Hematopoietic multipotent progenitor cell (in vitro differentiated cells): ENCODE measurements at regions not wholly inside any gene's neighbourhood (a gene's known extent, or its start where the extent isn't known, plus 50 kb on each side); places are given as distances from the start of the nearest gene placed in this dataset.

ENCODE experiments used
- DNase-seq, 3 donors: peaks; one replicate each; pipeline ENCODE4 v3.0.0-alpha.2; 2011 to 2015; ENCODE audit warnings: low read depth in 2 of 3, low spot score in 2 of 3

DNA sequence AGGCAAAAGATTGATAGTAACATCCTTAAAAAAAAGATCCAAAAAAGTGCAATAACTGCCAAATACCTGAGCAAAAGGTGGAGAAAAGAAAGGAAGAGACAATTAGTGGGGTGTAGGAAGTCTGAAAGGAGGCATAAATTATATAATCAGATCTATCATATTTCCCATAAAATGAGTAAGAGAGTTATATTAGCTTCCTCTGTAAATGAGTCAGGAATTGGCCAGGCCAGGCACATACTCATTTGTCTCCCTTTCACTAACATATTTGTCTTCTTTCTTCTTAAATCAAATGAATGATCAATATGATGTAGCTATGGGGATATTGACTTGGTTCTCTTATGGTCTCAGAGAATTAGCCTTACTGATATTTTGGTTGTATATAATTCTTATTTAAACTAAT is 292.3 kb upstream of the CADM2 start:
- no peak for DNase-seq

DNA sequence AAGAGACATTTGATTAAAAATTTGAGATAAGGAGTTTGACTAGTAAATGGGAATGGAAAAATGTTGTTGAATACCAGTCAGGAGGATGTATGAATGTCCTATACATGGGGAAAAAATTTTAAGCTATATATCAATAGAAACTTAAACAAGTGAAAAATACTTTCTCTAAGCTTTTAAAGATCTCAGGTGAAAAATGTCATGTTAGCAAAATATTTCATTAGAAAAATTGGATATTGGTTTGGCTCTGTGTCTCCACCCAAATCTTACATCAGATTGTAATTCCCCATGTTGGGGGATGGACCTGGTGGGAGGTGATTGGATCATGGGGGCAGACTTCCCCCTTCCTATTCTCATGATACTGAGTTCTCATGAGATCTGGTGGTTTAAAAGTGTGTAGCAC is 279.6 kb upstream of the CADM2 start:
- no peak for DNase-seq

DNA sequence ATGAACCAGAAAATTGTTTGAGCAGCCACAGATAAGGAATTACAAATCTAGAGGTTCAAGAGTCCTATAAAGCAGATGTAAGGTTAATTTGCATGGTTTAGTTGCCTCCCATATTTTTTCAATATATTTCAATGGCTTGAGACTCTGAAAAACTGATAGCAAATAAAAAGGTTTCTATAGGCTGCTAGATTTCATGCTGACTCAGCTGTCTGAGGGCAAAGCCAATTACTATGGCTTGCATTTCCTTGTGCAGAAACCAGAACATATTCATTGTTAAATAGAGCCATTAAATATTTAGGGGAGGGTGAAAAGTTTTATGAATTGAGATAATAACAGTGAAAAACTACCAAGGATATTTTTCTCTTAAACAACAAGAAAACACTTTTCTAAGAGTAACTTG is 278.1 kb upstream of the CADM2 start:
- DNase-seq = no peak

DNA sequence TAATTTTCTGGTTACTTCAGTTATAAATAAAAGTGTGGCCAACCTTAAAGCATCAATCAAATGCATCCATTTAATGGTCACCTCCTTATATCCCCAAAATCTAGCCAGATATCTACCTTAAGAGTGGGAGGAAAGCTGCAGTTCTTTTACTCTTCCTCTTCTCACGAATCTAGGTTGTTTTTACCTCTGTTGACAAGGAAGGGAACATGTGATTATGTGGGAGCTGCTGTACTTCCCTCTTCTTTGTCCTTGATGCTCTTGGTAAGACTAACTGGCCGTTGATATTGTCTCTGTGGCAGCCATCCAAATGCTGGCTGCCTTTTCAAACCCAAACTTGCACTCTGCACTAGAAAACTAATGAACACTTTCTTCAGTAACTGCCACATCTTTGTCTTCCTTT is 275.3 kb upstream of the CADM2 start:
- DNase-seq = no peak

DNA sequence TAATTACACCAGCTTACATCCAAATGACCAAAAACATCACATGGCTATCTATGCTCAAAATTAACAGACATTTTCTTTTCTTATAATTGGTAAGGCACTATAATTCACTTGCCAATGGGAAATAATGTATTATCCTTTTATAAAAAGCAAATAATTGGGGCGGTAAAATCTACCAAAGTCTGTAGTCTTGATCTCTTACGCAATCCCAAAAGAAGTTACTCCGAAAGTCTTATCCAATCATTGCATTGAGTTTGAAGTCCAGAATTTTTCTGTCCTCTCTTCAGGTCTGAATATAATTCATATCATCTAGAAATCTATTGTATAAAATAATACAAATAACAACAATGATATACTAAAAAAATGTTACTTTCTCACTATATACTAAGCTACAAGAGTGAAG is 273.3 kb upstream of the CADM2 start:
- no peak for DNase-seq

DNA sequence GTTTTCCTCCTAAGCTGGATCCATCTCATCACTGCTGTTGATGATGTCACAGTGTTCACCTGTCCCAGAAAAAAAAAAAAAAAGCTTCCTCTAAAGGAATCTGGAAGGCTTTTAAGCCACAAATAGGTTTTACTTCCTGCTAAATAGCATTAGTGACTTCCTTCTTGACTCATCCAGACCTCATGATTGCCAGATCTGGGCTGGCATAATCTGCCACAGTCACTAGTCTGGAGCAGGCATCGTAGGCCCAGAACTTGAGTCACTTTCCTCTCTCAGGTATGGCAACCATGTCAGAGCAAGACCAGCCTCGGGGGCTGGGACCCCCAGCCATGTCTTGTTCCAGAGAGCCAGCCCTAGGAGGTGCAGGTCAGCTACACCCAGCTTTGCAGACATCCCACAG is 266.5 kb upstream of the CADM2 start:
- DNase-seq = no peak

DNA sequence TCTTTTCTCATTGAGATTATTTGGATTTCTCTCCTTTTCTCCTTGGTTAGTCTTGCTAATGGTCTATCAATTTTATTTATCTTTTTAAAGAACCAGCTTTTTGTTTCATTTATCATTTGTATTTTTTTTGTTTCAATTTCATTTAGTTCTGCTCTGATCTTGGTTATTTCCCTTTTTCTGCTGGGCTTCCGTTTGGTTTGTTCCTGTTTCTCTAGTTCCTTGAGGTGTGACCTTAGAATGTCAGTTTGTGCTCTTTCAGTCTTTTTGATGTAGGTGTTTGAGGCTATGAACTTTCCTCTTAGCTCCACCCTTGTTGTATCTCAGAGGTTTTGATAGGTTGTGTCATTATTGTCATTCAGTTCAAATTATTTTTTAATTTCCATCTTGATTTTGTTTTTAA is 248.5 kb upstream of the CADM2 start:
- DNase-seq = peak in 2 of 3 donors; percentile 3 to 50

DNA sequence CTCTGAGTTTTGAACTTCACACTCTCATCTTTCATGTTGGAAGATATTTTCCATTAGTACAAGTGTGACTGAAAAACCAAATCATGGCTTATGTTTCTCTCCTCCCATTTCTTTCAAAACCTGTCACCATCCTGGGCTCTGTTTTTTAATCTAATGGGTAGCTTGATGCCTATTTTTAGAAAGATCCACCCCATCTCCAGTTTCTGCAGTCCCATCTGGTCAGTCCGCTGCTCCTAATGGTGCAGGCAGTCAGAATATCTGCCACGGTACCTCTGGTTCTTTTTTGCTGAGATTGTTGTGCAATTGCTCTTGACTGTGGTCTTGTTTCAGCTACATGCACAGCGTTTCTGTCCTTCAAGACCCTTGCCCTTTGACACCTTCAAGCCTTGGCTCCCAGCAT is 240.9 kb upstream of the CADM2 start:
- no peak for DNase-seq

DNA sequence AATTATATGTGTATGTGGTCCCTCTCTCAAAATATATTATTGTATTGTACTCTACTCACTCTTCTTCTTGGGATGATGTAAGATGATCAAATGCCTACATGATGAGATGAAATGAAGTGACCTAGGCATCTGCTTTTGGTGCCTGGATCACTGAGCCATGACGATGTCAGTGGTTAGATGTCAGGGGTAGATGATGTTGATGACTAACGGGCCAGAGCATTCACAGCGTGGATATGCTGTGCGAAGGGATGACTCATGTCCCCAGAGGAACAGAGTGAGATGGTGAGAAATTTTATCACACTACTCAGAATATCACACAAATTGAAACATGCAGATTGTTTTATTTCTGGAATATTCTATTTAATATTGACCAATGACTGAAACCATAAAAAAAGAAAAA is 233.9 kb upstream of the CADM2 start:
- DNase-seq = no peak

DNA sequence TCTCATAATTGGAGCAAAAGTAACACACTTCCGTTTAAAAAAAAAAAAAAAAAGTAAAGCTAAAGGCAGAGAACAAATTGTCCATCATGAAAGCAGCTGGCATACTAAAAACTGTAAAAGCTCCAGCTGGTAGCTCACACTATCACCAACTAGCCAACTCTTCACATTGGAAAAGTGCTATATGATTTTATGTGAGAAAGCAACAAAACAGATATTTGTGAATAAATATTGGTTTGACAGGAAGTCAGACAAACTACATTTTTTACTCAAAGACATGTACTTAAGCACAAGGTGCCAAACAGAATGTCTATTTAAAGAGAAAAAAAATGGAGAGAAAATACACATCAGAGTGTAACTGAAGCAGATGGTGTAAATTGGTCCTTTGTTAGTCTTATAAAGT is 231.2 kb upstream of the CADM2 start:
- no peak for DNase-seq

DNA sequence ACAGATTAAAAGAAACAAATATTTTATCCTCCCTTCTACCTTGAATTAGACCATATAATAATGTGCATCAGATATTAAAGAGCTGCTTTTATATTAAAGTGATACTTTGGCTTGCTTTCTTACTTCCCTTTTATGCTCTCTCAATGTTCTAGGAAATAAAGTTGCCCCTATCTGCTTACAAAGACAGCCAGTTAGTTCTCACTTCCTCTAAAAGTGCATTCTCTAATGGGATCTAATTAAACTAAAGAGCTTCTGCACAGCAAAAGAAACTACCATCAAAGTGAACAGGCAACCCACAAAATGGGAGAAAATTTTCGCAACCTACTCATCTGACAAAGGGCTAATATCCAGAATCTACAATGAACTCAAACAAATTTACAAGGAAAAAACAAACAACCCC is 224.1 kb upstream of the CADM2 start:
- peak in 1 of 3 donors; percentile 4 for DNase-seq

DNA sequence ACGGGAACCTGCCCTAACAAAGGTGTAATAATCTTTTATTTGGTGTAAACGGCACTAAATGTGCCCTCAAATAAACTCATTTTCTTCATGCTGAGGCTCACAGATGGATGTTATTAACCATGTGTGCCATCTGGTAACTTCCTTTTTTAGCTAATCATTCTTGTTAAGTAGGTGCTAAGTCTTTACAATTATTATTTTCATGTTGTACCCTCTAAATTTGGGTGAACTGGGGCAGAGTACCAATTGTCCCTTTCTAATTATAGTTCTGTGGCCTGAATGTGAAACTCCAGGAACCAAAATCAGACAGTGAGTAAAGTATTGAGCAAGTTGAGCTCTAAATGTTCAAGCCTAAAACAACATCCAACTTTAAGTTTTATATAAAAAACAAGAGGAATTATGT is 220.7 kb upstream of the CADM2 start:
- DNase-seq = no peak

DNA sequence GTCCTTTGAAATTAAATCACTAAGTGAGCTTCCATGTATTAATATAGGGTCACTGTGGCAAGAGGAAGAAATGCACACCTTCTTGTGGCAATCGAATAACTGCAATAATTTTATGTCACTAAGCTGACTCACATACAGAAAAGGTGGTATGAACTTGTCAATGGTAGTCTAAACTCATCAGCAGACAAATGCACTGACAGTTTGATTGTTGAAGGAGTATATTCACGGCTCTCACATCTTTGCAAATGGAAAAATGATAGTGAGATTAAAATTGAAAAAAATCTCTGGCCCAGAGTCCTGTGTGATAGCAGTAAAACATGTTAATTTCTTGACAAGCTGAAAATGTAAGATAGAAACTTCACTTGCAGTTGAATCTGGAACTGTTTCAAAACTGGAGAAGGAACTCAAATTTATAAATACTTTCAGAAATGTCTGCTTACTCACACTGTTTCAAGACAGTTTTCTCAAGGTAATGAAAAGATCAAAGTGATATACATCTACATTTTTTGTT is 215.8 kb upstream of the CADM2 start:
- no peak for DNase-seq

DNA sequence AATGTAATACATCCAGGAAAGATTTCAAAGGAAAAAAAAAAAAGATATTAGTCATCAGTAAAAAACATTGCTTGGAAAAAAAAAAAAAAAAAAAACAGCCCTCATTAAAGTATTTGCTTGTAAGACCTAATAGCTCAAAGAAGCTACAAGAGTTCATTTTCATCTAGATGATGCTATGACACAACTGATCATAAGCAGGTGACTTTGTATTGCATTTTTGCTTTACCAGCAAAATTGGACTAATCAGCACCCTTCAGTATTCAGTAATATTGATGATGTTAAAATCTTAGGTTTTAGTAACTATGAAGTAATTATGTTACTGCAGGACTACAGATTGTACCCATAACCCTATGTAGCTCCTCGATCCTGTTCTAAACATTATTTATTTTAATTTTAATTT is 214.7 kb upstream of the CADM2 start:
- no peak for DNase-seq

DNA sequence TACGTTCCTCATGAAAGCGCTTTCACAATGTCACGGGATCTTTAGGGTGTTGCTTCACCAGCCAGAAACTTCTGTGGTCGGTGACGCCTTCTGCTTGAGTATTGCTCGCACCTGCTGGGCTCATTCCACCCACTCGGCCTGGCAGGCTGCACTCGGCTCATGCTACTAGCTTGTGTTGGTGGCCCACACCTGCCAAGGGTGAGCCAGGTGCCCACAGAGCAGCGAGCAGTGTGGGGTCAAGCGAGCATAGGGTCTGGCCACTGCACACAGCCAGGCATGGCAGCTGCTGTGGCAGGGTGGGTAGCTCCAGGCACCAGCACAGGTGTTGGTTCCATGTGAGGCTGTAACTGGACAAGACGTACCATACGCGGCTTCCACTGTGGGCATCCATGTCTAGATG is 202.9 kb upstream of the CADM2 start:
- DNase-seq = no peak

DNA sequence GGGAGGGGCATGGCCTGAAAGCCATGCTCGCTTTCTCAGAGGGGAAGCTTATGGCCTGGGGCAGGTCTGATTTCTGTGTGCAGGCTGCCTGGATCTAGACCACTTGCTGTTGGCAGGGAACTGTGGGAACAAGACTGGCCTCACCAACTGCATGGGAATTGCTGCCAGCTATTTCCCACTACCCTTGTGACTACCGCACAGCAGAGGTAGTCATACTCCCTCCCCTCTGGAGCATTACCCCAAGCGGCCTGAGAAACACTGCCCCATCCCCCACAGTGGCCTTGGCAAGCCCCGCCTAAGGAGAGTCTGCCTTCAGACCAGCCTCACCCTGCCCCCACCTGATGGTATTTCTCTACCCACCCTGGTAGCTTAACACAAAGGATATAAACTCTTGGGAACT is 199.4 kb upstream of the CADM2 start:
- no peak for DNase-seq

DNA sequence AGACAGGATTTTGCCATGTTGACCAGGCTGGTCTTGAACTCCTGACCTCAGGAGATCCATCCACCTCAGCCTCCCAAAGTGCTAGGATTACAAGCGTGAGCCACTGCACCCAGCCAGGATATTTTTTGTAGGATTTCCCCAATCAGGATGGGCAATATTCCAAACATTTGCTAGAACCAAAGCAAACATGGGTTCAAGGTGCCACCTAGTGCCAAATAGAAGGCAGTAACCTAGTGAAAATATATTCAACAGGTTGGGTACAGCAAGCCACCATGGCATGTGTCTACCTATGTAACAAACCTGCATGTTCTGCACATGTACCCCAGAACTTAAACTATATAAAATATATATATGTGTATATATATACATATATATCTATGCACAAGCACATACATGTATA is 185.9 kb upstream of the CADM2 start:
- DNase-seq = no peak

DNA sequence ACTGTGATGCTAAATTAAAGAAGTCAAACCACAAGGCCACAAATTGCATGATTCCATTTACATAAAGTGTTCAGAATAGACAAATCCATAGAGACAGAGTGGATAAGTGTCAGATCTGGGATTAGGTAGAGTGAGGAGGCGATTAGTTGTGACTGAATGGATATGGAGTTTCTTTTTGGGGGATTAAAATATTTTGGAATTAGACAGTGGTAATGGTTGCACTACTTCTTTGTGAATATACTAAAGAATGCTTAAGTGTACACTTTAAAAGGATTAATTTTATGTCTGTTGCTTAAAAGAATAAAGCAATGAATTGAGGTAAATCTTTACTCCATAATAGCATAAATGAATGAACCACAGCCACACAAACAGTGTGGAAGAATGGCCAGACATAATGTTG is 175.5 kb upstream of the CADM2 start:
- DNase-seq = no peak

DNA sequence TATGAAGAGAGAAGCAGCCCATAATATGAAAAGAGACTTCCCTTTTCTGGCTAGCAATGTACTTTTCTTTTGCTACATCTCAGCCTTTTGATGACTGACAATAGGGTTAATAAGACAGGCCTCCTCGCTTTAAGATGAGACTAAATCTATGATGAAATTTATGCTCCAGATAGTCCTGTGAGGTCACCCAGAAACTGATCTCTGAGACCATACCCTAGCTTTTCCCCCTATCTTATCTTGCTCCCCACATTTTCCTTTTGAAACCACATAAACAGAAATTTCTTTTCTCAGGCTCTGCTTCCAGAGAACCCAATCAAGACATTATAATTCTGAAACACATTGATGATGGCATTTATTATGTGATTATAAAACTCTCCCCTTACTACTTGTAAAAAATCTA is 168.8 kb upstream of the CADM2 start:
- peak in 2 of 3 donors; percentile 50 to 78 for DNase-seq

DNA sequence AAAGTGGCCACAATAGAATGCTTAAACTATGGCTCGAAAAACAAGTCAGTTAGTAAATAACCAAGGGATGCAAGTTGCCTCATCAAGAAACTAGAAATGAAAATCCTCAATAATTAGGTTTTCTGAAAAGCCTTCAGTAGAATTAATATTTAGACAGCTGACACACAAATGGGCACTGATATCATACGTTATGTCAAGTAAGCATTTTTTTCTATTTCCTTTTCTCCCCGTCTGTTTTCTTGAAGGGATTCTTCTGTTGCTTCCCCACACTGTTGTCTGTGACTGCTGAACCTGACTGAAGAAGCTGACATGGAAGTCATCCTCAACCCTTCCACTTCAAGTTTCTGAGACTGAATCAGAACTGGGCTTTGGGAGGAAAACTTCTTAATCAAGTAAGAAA is 151.8 kb upstream of the CADM2 start:
- DNase-seq = no peak

DNA sequence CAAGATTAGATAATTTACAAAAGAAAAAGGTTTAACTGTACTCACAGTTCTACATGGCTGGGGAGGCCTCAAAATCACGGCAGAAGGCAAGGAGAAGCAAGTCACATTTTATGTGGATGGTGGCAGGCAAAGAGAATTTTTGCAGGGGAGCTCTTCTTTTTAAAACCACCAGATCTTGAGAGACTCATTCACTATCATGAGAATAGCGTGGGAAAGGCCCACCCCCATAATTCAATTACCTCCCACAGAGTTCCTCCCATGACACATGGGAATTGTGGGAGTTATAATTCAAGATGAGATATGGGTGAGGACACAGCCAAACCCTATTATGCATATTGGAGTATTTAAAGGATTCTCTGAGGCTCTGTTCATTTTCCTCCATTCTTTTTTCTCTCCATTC is 138.7 kb upstream of the CADM2 start:
- no peak for DNase-seq

DNA sequence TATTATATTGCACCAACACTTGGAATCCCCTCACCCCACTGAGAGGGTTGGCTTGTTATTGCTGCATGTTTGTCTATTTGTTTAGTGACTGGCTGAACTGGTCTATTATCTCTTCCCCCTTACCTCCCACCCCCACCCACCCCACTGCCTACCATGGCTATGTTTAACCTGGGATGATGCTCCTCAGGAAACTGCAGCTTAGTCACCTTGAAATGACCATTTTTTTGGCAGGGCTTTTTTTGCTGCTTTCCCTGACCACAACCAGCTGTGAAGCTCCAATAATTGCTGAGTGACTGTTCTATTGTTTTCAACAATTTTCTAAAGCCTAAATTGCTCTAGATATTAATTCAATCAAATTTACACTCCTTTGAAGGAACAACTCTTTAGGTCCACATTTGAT is 137.9 kb upstream of the CADM2 start:
- DNase-seq = no peak

DNA sequence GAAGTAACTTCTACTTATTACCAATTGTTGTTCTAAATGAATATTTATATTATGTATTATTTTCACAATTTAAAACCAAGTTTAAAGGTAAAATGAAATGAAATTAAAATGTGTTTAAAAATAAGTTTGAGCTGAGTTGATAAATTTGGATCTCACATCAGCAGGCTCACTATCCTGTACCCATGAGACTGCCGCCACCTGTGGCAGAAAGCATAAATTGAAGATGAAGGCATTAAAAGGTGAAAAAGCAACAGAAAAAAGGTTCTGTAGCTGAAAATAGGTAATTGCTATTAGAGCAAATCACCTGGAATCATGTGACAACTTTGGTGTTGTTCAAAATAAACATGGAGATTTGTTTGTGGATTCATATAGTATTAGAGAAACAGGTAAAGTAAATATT is 133.0 kb upstream of the CADM2 start:
- DNase-seq = no peak

DNA sequence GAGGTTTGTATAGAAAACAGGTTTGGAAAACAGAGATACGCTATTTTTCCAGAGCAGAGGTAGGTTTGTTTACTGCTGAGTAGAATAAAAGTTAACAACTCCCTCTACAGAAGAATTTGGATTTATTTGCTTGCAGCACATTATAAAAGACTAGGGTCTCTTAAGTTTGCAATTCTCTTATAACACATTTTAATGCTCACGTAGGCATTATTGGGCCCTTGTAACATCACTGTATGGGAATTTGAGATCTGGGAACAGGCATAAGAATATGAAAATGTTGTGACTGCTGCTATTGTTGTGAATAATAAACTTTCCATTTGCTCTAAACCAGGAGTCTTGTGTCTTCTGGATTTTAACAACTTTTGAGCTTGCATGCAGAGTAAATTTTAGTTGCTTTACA is 128.3 kb upstream of the CADM2 start:
- no peak for DNase-seq
